ENCODE measurements at regions not wholly inside any gene's neighbourhood (a gene's known extent, or its start where the extent isn't known, plus 50 kb on each side); places are given as distances from the start of the nearest gene placed in this dataset.
"Not testable (repeated sequence)": the region's sequence is repeated elsewhere in the genome, so short reads cannot be mapped to it uniquely, and the experiment has no call there.

DNA sequence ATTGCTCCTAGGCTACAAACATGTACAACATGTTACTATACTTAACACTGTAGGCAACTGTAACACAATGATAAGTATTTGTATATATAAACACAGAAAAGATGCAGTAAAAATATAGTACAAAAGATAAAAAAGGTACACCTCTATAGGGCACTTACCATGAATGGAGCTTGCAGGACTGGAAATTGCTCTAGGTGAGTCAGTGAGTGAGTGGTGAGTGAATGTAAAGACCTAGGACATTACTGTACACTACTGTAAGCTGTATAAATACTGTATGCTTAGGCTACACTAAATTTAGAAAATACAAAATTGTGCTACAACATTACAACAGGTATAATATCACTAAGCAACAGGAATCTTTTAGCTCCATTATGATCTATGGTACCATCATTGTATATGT, 312.0 kb upstream of the PREP start:
- DNase-seq (ENCODE audit: low read depth), result no peak

DNA sequence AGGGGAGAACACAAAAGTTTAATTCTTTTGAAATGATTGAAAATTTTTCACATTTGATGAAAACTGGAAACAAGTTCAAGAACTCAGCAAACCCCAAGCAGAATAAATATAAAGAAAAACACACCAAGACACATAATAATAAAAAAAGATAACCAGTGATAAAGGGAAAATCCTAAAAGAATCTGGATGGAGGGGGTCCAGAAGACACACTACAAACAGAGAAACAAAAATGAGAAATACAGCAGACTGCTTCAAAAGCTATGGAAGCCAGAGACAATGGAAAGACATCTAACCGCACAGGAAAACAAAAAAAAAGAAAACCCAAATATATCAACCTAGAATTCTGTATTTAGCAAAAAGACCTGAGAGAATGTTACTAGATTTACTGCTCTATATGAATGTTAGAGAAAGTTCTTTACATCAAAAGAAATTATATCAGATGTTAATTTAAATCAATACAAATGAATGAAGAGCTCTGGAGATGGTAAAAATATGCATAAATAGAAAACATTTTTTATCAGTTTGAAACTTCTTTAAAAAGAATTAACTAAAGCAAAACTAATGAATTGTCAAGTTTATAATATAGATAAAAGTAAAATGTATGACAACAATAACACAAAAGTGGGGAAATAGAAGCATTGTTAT, 310.7 kb upstream of the PREP start:
- peak; percentile 1 for DNase-seq (ENCODE audit: low read depth)

DNA sequence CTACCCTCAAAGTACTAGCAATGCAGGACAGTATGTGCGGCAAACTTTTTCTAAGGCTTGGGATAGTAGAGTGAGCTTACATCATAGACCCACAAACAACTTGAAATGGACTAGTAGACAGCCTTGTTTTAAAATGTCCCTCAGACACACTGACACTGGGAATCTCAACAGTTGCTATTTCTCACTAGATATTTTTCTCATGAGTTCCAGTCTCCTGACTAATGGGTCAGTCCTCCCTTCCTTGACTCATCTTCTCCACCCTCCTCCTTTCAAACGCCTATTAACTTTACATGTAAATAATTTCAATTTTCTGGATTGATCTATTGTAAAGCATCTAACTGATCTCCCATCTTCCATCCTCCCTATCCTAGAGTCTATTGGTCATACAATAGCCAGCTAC, 308.3 kb upstream of the PREP start:
- no peak for DNase-seq (ENCODE audit: low read depth)

DNA sequence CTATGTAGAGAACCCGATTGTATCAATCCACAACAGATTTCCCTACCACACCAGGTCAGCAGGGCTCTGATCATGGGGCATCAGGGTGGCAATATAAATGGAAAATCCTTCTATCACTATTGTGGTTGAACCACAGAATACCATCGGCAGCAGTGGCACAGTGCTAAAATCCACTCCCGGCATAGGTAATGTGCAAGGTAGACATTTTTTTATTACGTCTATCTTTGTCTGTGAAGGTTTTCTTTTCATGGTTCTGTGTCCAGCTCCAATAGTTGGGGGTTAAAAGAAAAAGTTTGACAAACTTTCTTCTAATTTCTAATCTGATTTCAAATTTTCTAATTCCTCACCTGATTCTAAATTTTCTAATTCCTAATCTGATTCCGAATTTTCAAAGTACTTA, 302.7 kb upstream of the PREP start:
- DNase-seq (ENCODE audit: low read depth), result no peak

DNA sequence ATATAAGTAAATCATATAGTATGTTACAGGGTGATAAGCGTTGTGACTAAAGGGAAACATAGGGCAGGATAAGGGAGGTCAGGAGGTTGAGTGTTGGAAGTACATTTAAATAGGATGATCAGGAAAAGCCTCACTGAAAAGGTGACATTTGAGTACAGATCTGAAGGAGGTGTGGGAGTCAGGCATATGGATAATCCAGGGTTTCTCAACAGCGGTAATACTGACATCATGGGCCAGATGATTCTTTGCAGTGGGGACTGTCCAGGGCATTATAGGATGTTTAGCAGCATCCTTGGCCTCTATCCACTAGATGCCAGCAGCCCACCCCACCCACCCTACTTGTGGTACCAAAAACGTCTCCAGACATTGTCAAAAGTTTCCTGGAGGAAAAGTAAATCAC, 292.6 kb upstream of the PREP start:
- no peak for DNase-seq (ENCODE audit: low read depth)

DNA sequence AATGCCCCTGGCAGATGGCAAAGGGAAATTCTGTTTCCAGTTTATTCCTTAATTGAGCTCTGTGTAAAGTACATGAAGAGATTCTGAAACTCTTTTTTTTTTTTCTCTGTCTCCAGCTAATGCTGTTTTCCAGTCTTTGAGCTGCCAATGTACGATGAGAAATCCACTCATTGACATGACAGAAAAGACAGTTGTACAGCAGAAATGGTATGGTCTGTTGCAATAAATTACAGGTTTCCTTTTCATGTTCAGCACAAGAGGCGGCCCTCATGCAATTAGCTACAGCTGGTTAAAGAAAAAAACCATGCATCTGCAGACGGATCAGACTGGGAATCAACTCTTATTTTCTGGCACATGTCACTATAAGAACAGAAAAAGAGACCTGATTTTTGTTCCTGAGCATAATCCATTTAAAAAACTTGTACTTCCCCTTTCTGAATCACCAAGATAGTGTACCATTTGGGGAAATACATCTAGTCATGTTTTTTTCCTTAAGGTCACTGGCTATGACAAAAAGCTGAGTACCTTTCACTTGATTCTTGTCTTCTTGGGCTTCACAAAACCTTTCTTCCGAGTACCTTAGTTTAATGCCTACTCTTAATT, 289.8 kb upstream of the PREP start:
- DNase-seq (ENCODE audit: low read depth), result no peak

DNA sequence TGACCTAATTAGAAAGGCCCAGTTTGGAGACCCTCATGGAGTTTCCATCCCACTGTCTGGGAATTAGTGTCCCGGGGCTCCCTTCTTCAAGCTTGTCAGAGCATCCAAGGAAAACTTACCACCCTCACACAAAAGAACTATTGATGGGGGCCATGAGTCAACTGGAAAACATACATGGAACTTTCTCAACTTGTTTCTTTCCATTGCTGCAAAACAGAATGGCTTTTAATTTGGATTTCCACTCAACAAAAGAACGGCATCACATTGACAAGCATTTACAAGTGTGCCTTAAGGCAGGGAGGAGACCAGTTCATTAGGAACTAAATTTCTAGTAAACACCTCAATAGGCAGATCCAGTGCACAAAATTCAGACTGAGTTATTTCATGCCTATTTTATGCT, 289.1 kb upstream of the PREP start:
- DNase-seq (ENCODE audit: low read depth), result no peak

DNA sequence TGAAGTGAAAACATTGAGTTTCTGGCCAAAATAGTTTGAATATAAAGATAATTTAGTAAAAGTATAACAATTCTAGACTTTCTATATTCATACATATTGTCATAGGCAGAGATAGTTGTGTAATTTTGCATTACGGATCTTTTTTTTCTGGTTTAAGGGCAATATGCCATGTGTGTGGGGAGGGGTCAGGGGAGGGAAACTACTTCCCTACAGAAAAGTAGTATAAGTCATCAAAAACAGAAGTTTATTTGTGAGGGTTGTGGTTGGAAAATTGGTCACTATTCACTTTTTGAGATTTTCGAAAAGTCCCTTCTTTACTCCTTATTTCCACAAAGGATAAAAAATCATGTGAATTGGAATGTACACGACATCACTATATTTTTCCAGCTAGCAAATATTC, 288.2 kb upstream of the PREP start:
- no peak for DNase-seq (ENCODE audit: low read depth)

DNA sequence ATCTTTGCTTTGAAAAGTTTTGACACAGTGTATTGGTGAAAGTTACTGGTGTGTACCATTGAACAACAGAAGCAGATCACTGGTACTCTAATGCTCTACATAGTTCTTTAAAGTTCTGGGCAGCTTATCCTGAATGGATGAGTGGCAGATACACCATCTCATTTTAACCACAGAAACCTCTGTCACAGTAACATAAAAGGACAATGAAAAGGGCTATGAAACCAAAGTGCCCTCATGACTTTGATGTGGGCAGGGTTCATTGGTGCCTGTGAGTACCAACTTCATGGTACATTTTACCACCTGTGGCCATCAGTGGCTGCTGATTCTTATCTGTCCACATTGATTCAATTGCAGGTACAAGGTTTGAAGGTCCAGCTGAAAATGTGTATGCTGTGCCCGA, 285.7 kb upstream of the PREP start:
- DNase-seq (ENCODE audit: low read depth), result no peak

DNA sequence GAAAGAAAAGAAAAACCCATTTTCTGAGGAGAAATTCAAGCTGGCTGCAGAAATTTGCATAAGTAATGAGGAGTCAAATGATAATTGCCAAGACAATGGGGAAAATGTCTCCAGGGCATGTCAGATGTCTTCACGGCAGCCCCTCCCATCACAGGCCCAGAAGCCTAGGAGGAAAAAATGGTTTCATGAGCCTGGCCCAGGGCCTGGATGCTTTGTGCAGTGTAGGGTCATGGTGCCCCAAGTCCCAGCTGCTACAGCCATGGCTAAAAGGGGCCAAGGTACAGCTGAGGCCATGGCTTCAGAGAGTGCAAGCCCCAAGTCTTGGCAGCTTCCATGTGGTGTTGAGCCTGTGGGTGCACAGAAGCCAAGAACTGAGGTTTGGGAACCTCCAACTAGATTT, 283.9 kb upstream of the PREP start:
- not testable (repeated sequence) for DNase-seq (ENCODE audit: low read depth)

DNA sequence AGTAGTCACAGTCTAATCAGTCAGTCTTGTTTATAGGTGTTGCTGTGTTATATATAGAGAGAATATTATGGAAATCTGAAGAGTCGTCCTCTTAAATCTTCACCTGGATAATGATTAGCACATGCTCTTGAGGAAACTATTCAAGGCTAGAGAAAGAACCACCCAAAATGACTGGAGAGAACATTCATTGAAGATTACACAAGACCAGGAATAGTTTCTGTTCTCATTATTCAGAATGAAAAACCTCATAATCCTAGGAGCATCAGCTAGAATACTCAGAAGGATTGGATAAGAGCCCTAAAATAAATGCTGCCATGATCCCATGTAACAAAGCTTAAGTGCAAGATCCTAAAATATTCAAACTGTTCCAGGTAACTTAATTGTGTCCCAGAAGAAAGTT, 278.2 kb upstream of the PREP start:
- no peak for DNase-seq (ENCODE audit: low read depth)

DNA sequence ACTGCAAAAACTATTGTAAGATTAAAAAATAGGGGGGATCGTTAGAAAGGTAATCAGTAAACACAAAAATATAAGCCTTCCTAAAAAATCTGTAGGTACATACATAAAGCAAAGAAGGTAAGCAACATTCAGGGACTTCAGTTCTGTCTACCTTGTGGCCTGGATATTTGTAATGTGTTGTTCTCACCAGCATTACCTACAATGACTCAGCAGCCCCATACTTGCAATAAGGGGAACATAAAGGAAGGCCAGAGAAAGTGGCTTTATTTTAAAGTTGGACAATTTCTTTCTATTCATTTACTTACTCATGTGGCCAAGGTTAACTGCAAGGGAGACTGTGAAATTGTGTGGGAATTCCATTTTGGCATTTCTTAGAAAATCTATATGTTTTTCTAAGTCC, 277.2 kb upstream of the PREP start:
- DNase-seq (ENCODE audit: low read depth), result no peak

DNA sequence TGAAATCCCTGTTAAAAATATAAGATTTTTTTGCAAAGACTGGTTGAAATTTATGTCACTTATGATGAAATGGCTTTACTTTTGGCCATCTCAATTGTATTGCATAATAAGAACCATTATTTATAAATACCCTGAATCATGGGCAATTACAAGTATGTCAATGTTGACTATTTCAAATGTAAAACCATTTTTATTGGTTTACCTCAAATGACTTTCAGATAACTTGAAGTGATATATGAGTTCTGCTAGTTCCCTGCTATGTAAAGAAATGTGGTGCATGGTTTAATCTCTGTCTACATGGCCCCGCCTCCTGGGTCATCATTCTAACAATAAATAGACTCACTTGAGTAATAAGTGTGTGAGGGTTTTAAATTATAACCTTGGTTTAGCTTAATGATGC, 275.6 kb upstream of the PREP start:
- peak; percentile 35 for DNase-seq (ENCODE audit: low read depth)

DNA sequence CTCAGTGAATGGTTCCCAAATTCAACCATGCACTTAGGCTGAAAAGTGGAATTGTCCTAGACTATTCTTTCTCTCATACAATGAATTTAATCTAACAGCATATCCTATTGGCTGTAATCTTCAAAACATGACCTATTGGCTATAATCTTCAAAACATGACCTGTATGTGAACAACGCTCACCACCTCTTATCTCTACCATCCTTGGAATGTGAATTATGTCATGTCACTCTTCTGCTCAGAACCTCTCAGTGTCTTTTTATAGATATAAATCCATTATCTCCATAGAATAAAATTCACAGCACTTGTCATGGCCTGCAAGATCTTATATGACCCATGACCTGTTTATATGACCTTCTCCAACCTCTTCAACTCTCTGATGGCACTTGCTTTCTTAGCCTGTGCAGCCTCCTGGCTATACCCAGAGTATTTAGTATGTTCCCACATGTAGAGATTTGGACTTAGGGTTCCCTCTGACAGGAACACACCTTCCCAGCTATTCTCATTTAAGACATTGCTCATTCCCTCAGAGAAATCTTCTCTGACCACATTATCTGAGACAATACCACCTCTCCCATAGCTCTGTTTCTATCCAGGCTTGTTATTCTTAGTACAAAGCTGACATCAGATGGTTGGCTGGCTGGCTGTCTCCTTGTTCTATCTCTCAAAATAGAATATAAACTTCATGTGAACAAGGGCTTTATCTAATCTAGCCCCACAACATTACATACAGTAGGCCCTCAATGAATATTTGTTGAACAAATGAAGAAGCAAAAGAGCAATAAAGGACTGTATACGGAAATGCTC, 275.0 kb upstream of the PREP start:
- peak; percentile 23 for DNase-seq (ENCODE audit: low read depth)

DNA sequence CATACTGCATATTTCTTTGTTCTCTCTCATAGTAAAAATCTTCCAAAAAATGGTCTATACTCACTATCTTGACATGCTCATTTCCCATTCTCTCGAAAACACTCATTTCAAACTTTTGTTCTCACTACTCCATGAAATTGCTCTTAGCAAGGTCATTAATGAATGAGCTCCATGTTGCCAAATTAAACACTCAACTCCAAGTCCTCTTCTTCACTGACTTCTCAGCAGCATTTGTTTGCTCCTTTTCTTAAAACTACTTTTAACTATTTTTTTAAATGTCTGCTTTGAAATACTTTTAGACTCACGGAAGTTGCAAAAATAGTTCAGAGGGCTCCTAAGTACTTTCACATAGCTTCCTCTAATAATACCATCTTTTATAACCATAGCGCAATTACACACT, 274.0 kb upstream of the PREP start:
- no peak for DNase-seq (ENCODE audit: low read depth)

DNA sequence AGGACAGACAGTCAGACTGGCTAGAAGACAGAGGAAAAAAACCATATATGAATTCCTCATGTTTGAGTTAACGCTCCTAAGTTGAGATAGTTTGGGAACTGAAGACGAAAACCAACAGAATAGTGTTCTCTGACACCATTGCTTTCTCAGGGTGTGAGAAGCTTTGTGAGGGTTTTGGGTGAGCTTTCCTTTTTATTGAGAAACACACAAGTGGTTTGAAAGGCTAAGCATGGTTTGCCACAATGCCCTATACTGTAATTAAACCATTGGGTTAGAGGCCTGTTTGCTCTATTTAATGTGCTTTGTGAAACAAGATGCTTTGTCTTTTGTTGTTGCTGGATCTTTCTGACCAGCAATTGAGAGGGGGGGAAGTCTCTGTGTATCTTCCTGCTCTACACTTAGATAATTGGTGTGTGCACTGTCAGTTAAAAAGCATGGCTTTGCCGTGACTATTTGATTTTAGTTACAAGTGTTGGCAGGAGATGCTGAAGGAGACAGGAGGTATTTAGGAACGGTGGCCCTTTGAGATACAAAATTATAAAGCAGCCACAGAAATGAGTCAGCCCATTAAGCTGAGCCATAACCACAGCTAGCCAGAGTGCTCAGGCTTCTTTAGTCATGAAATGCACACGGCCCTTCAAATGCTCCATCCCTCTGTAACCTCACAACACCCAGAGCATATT, 273.0 kb upstream of the PREP start:
- peak; percentile 79 for DNase-seq (ENCODE audit: low read depth)

DNA sequence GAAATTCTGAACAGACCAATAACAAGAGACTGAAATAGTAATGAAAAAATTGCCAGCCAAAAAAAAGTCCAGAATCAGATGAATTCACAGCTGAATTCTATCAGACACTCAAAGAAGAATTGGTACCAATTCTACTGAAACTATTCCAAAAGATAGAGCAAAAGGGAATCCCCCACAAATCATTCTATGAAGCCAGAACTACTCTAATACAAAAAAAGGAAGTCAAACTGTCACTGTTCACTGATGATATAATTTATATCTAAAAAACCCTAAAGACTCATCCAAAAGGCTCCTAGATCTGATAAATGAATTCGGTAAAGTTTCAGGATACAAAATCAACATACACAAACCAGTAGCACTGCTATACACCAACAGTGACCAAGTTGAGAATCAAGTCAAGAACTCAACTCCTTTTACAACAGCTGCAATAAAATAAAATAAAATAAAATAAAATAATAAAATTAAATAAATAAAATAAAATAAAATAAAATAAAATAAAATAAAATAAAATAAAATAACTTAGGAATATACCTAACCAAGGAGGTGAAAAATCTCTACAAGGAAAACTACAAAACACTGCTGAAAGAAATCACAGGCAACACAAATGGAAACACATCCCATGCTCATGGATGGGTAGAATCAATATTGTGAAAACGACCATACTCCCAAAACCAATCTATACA, 270.1 kb upstream of the PREP start:
- not testable (repeated sequence) for DNase-seq (ENCODE audit: low read depth)

DNA sequence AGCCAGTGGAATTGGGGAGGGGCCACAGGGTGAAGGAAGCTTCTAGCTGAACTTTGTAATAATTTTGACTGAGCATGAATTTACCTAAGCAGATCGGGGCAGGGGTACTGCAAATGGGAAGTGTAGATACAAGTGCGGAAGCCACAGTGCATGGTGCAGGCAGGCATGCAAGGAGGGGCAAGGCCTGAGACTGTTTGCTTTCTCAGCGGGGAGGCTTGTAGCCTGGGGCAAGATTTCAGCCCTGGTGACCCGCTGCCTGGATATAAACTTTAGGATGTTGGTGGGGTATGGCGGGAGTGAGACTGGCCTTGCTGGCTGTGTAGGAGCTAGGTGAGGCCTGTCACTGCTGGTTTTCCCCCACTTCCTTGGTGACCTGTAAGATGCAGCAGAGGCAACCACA, 266.4 kb upstream of the PREP start:
- DNase-seq (ENCODE audit: low read depth), result no peak

DNA sequence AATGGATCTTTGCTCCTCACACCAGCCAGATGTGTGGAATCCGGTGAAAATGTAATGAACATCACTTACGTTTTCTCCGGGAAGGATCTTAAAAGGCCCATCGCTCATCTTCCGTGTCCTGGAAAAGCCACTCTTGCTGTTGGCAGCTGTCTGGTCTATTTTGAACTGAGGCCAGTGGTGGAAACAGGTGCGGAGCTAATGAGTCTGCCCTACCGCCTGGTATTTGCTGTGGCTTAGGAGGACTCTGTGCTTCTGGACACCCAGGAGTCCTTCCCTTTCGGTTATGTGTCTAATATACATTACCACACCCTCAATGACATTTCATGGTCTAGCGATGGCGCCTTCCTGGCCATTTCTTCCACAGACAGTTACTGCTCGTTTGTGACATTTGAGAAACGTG, 264.2 kb upstream of the PREP start:
- no peak for DNase-seq (ENCODE audit: low read depth)

DNA sequence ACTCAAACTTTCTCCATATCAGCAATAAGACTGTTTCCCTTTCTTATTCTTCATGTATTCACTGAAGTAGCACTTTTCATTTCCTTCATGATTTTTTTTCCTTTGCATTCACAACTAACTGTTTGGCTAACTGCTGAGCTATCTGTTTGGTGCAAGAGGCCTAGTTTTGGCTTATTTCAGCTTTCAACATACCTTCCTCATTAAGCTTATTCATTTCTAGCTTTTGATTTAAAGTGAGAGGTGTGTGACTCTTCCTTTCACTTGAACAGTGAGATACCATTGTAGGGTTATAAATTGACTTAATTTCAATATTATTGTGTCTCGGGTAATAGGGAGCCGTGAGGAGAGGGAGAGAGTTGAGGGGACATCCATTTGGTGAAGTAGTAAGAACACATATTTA, 262.0 kb upstream of the PREP start:
- DNase-seq (ENCODE audit: low read depth), result no peak

DNA sequence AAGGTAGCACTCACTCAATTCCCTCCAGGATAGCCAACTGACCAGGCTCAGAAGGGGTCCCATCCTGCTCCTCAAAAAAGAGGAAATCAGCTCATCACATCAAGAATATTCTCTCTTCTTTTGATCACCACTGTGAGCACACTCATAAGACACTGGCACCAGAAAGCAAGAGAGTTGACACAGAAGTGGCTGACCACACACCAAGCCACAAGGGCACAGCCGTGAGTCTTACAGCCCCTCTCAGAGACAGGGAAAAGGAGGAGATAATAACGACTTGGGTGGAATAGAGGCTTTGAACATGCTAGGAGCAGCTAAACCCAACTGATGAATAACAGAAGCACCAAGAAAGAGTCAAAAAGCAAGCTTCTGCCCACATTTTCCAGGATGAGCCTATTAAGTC, 249.1 kb upstream of the PREP start:
- no peak for DNase-seq (ENCODE audit: low read depth)

DNA sequence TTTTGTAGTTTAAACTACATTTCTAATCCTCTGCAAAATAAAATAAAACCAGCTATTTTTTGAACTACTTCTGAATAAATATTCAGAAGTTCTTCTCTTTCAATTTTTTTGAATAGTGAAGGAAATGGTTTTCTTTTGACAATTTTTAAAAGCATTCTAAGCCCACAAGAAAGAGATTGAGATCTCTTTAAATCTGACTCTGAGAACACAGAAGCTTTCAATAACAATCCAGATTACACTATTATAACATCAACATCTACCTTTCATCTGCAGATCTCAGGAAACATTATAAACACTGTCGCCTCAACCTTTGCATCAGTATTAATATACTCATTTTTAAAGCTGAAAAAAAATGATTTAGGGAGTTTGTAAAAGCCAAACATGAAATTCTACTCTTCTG, 247.5 kb upstream of the PREP start:
- DNase-seq (ENCODE audit: low read depth), result no peak
